GM19438 (cell line): ENCODE measurements at regions not wholly inside any gene's neighbourhood (a gene's known extent, or its start where the extent isn't known, plus 50 kb on each side); places are given as distances from the start of the nearest gene placed in this dataset.
"Not testable (repeated sequence)": the region's sequence is repeated elsewhere in the genome, so short reads cannot be mapped to it uniquely, and the experiment has no call there.

Experiments used
- ATAC-seq: cut with Tn5 transposase; IDR thresholded peaks from one replicate; pipeline ENCODE4 v1.9.1; 2021; ENCODE audit warnings: low read depth; ENCODE audit not compliant: unreplicated experiment

DNA sequence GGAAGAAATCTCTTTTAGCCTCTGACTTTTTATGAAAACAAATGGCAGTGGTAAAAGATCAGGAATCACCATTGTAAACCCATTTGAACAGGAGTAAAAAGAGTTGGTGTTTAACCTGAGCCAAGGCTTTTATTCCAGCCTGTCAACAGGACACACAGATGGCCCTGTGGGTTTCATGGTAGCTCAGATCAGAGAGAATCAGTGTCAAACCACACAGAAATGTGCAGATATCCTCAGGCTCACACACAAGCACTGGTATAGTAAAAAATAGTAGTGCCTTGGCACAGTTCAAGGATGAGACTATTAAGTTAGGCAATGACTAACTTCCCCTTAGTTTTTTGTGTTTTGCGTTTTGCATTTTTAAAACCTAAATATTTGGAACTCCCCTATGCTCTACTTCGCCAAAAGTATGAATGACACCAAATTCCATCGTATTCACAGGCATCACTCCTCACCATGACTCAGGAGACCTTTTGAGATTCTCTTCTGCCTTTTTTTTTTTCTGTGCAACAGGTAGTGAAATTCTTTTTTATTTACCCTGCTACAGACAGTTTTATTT lies 1200.0 kb downstream of the CDH11 start:
- no peak for ATAC-seq

DNA sequence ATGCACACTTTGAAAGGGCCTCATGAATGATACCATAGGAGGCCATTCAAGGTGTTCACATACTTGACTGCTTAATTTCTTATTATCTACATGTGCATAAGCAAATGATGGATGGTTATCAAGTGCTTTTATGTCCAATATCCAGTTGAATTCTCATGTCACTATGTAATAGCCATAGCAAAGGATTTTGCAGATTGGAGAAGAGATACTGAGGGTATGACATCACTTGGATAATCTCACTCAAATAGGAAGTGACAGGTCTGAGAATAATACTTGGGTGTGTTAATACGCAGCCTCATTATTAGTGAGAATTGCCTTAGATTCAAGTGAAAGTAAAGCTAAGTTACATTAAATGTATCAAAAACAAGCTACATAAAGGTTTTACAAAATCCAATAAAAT lies 1208.6 kb downstream of the CDH11 start:
- no peak for ATAC-seq

DNA sequence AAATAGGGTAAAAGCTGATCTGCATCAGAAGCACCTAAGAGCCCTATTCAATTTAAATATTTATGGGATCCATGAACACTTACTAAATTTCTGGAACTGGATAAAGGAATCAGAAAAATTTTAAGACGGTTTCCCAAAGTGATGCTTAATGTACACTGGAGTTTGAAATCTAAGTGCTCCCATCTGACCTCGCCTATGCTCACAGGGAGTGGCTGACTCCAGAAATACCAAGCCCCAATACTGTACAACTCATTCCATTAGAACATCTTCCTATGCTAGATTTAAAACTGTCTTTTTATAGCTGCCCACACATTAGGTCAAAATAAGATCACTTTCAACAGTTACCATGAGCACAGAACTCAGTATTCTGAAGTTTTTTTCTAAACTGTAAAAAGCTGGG lies 1214.6 kb downstream of the CDH11 start:
- no peak for ATAC-seq

DNA sequence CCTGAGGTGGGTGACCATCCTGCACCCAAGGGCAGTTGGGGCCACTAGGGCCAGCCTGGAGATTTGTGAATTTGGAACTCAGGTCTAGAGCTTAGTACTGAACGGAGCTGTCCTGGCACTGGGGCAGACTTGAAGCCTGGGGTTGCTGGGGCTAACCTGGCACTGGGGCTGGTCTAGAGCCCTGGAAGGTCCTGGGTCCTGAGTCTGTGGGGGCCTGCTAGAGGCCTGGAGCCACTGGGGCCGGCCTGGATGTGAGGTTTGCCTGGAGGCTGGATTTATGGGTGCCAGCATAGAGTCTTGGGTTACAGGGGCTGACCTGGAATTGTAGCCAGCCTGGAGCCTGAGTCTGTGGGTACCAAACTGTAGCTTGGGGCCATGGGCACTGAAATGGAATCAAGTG lies 1216.9 kb downstream of the CDH11 start:
- no peak for ATAC-seq

DNA sequence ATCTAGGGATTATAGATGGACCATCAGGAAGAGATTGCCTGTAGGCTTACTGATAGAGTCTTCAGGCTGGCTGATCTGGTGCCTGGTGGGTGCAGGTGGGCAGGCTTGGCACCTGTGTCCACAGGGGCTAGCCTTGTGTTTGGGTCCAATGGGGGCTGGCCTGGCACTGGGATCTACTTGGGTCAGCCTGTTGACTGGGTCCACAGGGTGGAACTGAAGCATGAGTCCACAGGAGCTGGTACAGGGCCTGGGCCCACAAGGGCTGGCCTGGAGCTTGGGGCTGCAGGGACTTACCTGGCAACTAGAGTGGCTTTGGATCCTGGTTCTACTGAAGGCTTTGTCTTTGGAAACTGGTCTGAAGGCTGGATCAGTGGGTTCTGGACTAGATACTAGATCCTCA lies 1217.7 kb downstream of the CDH11 start:
- no peak for ATAC-seq

DNA sequence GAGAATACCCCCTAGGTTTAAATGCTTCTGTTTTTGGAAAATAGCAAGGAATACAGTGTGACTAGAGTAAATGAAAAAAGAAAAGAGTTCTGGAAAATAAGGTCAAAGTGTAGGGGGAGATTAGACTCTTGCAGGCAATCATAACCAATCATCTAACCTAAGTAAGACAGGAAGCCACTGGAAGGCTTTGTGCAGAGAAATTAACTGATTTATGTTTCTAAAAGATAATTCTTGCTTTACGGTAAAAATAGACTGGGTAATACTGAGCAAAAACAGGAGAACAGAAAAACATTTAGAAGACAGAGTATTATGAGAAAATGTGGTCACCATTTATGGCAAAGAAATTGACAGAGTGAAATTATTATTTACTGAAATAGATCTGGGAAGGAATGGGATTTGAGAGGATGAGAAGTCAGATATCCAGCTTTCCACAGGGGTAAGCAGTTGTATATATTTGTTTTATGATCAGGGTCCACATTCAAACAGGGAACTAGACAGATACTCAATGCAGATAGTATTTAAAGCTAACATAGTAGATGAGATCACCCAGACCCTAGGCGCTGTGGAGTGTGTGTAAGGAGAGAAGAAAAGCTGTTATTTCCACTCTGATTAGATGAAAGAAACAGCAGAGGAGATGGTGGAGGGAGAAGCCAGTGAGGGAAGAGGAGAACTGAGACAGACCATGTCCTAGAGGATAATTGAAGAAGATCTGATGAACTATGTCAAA lies 1225.3 kb downstream of the CDH11 start:
- no peak for ATAC-seq

DNA sequence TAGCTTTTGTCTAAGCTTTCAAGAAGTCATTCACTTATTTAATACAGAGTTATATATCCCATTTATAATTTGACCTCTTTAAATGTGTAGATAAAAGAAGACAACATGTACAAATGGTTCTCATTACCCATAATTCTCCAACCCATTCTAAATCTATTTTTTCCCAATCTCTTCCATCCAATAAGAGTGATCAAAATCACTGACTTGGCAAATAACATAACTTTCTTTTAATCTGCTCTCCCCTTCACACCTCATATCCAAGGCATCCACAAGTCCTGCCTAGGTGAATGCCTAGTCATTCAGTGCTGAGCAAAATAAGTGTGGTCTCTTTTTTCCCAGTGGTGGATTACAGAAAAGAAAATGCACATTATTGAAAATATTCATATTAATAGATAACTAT lies 1231.1 kb downstream of the CDH11 start:
- ATAC-seq: no peak

DNA sequence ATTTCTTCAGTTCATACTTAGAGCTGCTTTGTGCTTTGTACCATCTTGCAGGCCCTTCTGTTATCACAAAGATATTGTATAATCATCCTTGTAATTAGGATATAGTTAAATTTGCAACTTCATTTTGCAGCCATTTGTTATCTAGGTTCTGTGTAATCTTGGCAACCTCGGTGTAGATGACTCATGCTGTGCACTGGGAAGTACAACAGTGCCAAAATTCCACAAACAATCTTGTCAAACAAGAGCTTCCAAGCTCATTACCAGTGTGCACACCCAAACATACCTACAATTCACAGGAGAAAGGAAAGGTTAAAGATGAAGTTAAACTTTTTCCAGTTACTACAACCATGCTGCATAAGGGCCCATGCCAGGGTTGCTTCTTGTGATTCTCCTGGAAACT lies 1231.8 kb downstream of the CDH11 start:
- ATAC-seq: no peak

DNA sequence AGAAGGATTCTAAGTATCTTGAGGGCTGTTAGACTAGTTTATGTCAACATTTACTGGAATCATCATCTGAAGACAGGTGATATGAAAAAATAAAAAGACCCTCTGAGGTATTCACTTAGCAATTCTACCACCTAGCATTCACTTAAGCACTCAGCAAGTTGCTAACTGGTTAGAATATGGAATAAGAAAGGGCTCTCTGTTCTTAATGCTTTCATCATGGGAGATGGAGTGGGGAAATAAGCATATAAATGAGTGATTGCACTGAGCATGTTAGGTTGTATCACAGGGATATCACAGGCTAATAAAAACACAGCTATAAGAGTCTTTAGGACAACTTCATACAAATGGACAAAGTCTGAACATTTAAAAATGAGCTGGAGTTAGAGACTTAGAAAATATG lies 1238.8 kb downstream of the CDH11 start:
- ATAC-seq: no peak

DNA sequence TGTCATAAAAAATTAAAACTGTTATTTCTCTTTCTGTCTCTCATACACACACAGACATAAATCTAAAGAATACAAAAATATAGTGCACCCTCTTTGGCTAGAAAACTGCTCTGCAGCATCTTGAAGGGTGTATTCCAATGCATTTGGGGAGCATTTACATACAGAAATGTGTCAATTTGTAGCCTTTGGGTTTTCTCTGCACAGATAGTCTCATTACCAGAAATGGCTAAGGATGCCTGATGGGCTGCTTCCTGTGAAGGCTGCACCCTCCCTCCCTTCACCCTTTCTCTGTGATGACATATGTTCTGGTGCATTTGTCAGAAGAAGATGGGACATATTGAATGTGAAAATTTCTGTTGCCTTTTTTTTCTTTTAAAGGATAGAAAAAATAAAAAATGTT lies 1239.3 kb downstream of the CDH11 start:
- ATAC-seq: no peak

DNA sequence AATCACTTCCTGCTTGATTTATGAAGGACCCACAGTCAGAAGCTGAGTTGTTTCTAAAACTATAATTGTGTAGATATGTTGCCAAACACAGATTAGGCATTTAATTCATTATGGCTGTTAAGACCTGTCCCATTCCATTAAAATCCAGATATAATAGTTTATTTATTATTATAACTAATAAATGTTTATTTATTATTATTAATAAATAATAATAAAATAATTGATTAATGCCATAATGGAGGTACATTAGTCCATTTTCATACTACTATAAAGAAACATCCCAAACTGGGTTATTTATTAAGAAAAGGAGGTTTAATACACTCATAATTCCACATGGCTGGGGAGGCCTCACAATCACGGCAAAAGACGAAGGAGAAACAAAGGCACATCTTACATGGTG lies 1240.9 kb downstream of the CDH11 start:
- no peak for ATAC-seq

DNA sequence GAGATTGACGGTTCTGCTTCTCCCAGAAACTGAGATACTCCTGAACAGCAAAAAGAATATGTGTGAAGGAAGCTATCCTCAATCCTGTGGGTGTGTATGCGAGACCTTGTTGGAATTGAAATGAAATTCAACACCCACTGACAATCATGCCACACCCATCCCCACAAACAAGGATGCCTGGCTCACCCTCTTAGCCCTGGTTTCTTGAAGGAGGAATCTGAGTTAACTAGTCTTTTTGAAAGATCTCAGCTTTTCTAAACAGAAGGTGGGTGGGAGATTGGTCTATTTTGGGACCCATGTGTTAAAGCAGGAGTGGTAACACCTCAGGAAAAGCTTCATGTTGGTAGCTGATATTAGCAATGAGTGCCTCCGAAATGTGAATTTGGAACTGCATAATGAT lies 1244.5 kb downstream of the CDH11 start:
- no peak for ATAC-seq

DNA sequence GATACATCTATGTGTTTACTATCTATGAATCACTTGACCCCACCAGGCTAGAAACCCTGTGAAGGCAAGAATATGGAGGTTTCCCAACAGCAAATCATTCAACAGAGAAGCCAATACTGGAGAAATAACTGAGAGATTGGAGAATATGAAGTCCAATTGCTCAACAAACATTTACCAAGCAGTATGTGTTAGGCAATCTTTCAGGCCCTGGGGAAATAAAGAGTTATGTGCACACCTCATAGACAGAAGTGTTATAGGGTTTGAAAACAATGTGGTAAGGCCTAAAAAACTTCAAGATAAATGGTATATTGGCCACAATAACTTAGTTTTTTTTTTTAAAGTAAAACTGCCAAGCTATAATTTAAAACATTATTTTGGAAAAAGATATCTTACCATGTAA lies 1245.8 kb downstream of the CDH11 start:
- no peak for ATAC-seq

DNA sequence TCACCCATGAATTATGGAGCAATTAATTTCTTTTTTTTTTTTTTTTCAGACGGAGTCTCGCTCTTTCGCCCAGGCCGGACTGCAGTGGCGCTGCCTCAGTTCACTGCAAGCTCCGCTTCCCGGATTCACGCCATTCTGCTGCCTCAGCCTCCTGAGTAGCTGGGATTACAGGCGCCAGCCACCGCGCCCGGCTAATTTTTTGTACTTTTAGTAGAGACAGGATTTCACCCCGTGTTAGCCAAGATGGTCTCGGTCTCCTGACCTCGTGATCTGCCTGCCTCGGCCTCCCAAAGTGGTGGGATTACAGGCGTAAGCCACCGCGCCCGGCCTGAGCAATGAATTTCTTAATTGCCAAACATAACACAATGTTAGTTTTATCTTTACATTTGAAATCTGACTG lies 1261.2 kb downstream of the CDH11 start:
- ATAC-seq: not testable (repeated sequence)

DNA sequence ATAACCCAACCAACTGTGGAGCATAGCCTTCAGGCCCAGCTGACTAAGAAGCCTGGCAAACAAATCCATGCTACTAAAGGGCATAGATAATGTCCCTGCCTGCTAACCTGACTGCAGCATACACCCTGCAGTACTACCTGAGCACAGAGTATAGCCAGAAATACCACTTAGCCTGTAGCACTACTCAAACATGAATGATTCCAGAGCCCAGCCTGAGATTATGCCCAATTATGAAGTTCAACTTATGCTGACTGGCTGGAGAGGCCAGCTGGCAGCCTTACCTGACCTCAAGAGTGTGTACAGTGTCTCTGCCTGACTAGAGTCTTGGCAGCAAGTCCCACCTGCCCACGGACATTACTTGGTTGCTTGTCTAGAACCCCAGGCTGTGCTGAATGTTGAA lies 1265.3 kb downstream of the CDH11 start:
- ATAC-seq: no peak

DNA sequence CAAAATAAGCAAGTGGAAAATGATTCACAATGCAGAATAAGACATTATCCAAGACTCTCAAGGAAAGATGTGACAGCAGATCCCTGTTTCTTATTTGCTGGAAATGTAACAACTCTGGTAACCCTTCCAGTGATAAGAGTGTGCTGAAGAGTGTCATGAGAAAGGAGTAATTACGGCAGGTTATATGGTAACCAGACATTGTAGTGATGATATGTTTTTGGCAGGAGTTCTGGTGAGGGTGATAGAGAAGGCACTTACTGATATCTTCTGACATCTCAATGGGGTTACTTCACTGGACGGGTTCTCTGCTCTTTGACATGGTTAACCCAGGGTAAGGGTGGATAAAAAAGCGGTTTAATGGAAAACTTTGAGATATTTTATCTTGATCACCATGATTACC lies 1270.9 kb downstream of the CDH11 start:
- ATAC-seq: no peak

DNA sequence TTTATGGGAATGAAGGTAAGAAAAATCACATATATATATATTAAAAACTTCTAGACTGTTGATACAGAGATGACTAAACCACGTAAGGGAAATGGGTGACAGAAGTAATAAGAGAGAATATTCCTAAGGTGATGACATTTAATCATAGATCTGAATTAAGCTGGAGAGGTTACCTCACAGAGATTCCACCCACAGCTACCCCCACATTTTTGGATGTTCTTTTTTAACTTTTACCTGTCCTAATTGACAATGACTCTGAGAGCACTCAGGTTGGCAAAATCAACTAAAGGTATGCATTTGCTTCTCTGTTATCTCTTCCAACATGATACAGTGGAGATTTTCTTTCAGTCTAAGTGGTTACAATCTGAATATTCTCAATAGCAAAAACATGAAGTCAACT lies 1280.6 kb downstream of the CDH11 start:
- ATAC-seq: no peak

DNA sequence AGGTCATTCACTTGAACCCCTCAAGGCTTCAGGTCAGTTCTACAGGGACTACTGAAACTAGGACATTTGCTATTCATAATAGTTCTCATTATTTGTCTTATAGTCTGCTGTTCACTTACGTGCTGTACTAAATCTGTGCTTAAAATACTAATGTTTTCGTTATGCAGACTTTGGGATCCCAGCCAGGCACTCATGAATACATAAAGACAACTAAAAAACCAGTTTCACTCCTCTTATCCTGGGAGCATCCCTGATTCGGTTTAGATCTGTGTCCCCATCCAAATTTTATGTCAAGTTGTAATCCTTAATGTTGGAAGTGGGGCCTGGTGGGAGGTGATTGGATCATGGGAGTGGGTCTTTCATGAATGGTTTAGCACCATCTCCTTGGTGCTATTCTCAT lies 1291.8 kb downstream of the CDH11 start:
- ATAC-seq: no peak

DNA sequence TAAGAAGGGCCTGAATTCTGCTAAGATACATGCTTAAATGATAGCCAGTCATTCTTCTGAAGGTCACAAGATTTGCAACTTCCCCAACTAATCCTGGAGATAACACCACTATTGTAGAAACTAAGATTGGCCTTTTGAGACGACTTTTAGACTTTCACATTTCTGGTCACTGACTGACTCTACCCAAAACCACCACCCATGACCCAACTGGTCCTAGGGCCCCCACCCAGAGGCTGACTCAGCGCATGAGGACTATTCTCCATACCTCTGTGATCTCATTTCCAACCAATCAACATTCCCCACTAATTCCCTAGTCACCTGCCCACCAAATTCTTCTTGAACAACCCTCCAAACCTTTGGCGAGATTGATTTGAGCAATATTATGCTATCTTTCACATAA lies 1299.0 kb downstream of the CDH11 start:
- no peak for ATAC-seq

DNA sequence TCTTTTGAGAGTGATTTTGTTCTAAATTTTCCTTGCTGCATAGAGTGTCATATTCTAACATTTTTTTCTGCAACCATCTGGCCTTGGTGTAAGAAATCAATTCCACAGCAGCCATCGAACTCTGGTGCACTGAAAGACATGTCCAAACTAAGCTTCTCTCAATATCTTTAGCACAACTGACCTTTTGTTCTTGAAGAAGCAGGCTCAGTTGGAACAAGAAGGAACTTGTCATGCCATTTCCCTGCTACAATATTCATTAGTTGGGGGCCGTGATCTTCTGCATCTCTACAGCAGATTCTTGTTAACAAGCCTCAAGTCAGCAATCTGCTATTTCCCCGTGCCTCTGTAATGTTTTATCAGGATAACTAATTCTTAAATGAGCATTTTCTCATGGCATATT lies 1305.6 kb downstream of the CDH11 start:
- ATAC-seq: no peak

DNA sequence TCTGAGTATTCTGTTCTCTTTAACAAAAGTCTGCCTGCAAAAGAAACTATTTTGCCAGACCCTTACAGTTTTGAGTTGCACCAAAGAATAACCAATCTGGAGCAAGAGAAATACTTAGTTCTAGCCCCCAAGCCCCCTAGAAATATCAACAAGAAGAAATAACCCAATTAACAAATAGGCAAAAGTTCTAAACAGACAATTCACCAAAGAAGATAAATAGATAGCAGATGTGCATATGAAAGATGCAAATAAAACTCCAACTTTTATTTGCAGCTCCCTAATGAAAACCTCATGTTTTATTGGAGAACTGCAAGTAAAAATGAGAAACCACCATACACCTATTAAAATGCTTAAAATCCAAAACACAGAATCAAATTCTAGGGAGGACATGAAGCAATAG lies 1308.0 kb downstream of the CDH11 start:
- no peak for ATAC-seq

DNA sequence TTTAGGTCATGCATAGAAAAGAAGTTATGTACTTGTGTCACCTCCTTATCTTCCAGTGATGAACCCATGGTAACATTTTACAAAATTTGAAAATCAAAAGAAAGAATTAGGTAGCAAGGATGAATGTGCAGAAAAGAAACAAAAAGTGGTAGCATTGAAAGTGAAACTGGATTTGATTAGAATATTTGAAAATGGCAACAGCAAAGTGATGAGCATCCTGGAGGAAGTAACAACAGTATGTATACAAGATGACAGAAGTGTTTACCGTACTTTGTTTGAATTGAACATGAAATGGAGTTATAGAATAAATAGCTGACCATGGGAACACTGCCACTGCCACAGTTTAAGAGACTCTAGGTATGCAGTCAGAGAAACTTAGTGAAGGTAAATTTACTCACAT lies 1313.1 kb downstream of the CDH11 start:
- ATAC-seq: no peak
